Keratinocyte (primary cell): ENCODE measurements at regions not wholly inside any gene's neighbourhood (a gene's known extent, or its start where the extent isn't known, plus 50 kb on each side); places are given as distances from the start of the nearest gene placed in this dataset.
"Not testable (repeated sequence)": the region's sequence is repeated elsewhere in the genome, so short reads cannot be mapped to it uniquely, and the experiment has no call there.

Experiments
- DNase-seq: peaks from one replicate; pipeline ENCODE4 v3.0.0-alpha.2; 2011; ENCODE audit warnings: low read depth, missing footprints, low spot score
- FAIRE-seq: peaks from 2 replicates; lab custom pipeline; 2011; peaks lifted over from hg19 to GRCh38; lab: Jason Lieb, UNC
- H2AFZ ChIP-seq: 2 replicates; pipeline ENCODE4 v1.6.0; 2012; ENCODE audit warnings: low read length, control low read depth, inconsistent platforms; ENCODE audit not compliant: control insufficient read depth
- H3K27ac ChIP-seq: 2 replicates; pipeline ENCODE4 v1.5.1; 2011; ENCODE audit warnings: low read length; ENCODE audit not compliant: control insufficient read depth, insufficient read depth
- H3K27me3 ChIP-seq: 3 replicates; pipeline ENCODE4 v1.6.0; 2011; ENCODE audit warnings: low read length; ENCODE audit not compliant: control insufficient read depth, insufficient read depth; ENCODE audit errors: extremely low read depth
- H3K36me3 ChIP-seq, 2 experiments: 2 replicates in 1 of 2; 3 replicates in 1 of 2; pipeline ENCODE4 v1.5.1; 2011; ENCODE audit warnings: low read length in 2 of 2, mild to moderate bottlenecking in 1 of 2; ENCODE audit not compliant: control insufficient read depth in 2 of 2, insufficient read depth in 2 of 2; ENCODE audit errors: extremely low read depth in 1 of 2
- H3K4me1 ChIP-seq: 3 replicates; pipeline ENCODE4 v1.5.1; 2011; ENCODE audit warnings: low read length; ENCODE audit not compliant: control insufficient read depth, insufficient read depth; ENCODE audit errors: extremely low read depth
- H3K4me2 ChIP-seq: 3 replicates; pipeline ENCODE4 v1.6.0; 2011; ENCODE audit warnings: low read depth, low read length; ENCODE audit not compliant: control insufficient read depth, insufficient read depth; ENCODE audit errors: extremely low read depth
- H3K4me3 ChIP-seq, 3 experiments: fragments of 200-600 bp in 1 of 3; sonication (generic) in 1 of 3; 2 replicates in 2 of 3; 3 replicates in 1 of 3; pipeline ENCODE4 v1.5.1; 2011 to 2016; ENCODE audit warnings: low read length in 3 of 3, mild to moderate bottlenecking in 3 of 3, control low read depth in 2 of 3, inconsistent platforms in 1 of 3, low read depth in 1 of 3, mixed read lengths in 1 of 3, mixed run types in 1 of 3, moderate library complexity in 1 of 3; ENCODE audit not compliant: control insufficient read depth in 2 of 3, insufficient read depth in 2 of 3; ENCODE audit errors: extremely low read depth in 1 of 3
- H3K79me2 ChIP-seq: 2 replicates; pipeline ENCODE4 v1.6.0; 2012; ENCODE audit warnings: low read length; ENCODE audit not compliant: control insufficient read depth, insufficient read depth
- H3K9ac ChIP-seq: 3 replicates; pipeline ENCODE4 v1.6.0; 2011; ENCODE audit warnings: low read length; ENCODE audit not compliant: control insufficient read depth, insufficient read depth; ENCODE audit errors: extremely low read depth
- H3K9me1 ChIP-seq: 3 replicates; pipeline ENCODE4 v1.6.0; 2011; ENCODE audit warnings: low read length; ENCODE audit not compliant: control insufficient read depth, insufficient read depth; ENCODE audit errors: extremely low read depth
- H3K9me3 ChIP-seq: 2 replicates; pipeline ENCODE4 v1.5.1; 2012; ENCODE audit warnings: low read depth, low read length; ENCODE audit not compliant: control insufficient read depth
- H4K20me1 ChIP-seq: 3 replicates; pipeline ENCODE4 v1.6.0; 2011; ENCODE audit warnings: low read length; ENCODE audit not compliant: control insufficient read depth, insufficient read depth; ENCODE audit errors: extremely low read depth
- CTCF ChIP-seq, 3 experiments: IDR thresholded peaks in 1 of 3; conservative IDR thresholded peaks in 1 of 3; optimal IDR thresholded peaks in 1 of 3; 2 replicates in 2 of 3; 3 replicates in 1 of 3; pipeline versions ENCODE3 to v1.5.1; 2011; ENCODE audit warnings: low read length in 3 of 3, mild to moderate bottlenecking in 3 of 3, moderate library complexity in 2 of 3, control low read depth in 1 of 3, inconsistent platforms in 1 of 3; ENCODE audit not compliant: insufficient read depth in 2 of 3; ENCODE audit errors: extremely low read depth in 1 of 3
- EZH2 ChIP-seq: IDR thresholded peaks from one replicate; pipeline ENCODE4 v1.6.1; 2012; ENCODE audit warnings: inconsistent platforms, mild to moderate bottlenecking, low read length, moderate library complexity
- dilution Hi-C: fragments of 300-500 bp; cut with MboI; formaldehyde crosslinking; loops from one replicate; pipeline ENCODE4 v1.7.0; 2020; ENCODE audit warnings: low sequenced_read_pairs; ENCODE audit not compliant: extremely low pct_ligation_motif_present

GRCh38 chr4:125591290-125591689 lies 276.5 kb downstream of the FAT4 start:
- dilution Hi-C loops: no loop called here
- no peak overlapping the region for H2AFZ ChIP-seq

GRCh38 chr4:125594056-125594602 lies 279.4 kb downstream of the FAT4 start:
- no peak for FAIRE-seq
- H3K4me1 ChIP-seq: no peaks in the 10 kb centered on the region
- no peaks in the 10 kb centered on the region for H3K36me3 ChIP-seq
- no peaks in the 10 kb centered on the region for H3K27me3 ChIP-seq
- H3K4me3 ChIP-seq: no peak overlapping the region
- H3K9ac ChIP-seq: no peak overlapping the region
- no peak for DNase-seq
- no peak overlapping the region for H3K27ac ChIP-seq
- H3K4me2 ChIP-seq: no peak overlapping the region
- dilution Hi-C loops: no loop called here
- no peaks in the 10 kb centered on the region for H3K9me1 ChIP-seq
- H4K20me1 ChIP-seq: no peaks in the 10 kb centered on the region
- H2AFZ ChIP-seq: no peak overlapping the region
- no peak for TF ChIP-seq EZH2
- no peak for TF ChIP-seq CTCF (optimal IDR thresholded peaks at IDR 0.05 in 1 of 3, IDR thresholded peaks at IDR 0.05 in 1 of 3, conservative IDR thresholded peaks at IDR 0.05 in 1 of 3; ENCODE audit: extremely low read depth in 1 of 3, insufficient read depth in 2 of 3, low read length in 3 of 3)
- no peaks in the 10 kb centered on the region for H3K79me2 ChIP-seq
- no peaks in the 10 kb centered on the region for H3K9me3 ChIP-seq

More at GRCh38 chr4:125591290-125591689, 276.5 kb downstream of the FAT4 start:
- H4K20me1 ChIP-seq: no peaks in the 10 kb centered on the region
- no peaks in the 10 kb centered on the region for H3K9me3 ChIP-seq
- TF ChIP-seq EZH2 (no peak), CTCF (optimal IDR thresholded peaks at IDR 0.05 in 1 of 3, IDR thresholded peaks at IDR 0.05 in 1 of 3, conservative IDR thresholded peaks at IDR 0.05 in 1 of 3; ENCODE audit: extremely low read depth in 1 of 3, insufficient read depth in 2 of 3, low read length in 3 of 3) (no peak)
- DNase-seq (no peak), FAIRE-seq (no peak)
- no peaks in the 10 kb centered on the region for H3K79me2 ChIP-seq
- no peak overlapping the region for H3K4me2 ChIP-seq
- no peaks in the 10 kb centered on the region for H3K9me1 ChIP-seq
- H3K36me3 ChIP-seq: no peaks in the 10 kb centered on the region
- H3K4me3 ChIP-seq: no peak overlapping the region
- no peak overlapping the region for H3K27ac ChIP-seq
- no peak overlapping the region for H3K9ac ChIP-seq
- H3K27me3 ChIP-seq: no peaks in the 10 kb centered on the region
- H3K4me1 ChIP-seq: no peaks in the 10 kb centered on the region

- FAIRE-seq, dilution Hi-C loops: not testable (repeated sequence)
Observed at GRCh38 chr4:125605926-125606325, 291.2 kb downstream of the FAT4 start.

More at GRCh38 chr4:125605926-125606325, 291.2 kb downstream of the FAT4 start:
- H3K27me3 ChIP-seq, H2AFZ ChIP-seq, H4K20me1 ChIP-seq, H3K79me2 ChIP-seq, H3K9ac ChIP-seq, H3K27ac ChIP-seq, H3K4me3 ChIP-seq, H3K4me2 ChIP-seq, H3K9me3 ChIP-seq, H3K36me3 ChIP-seq, H3K4me1 ChIP-seq, DNase-seq, H3K9me1 ChIP-seq: not testable (repeated sequence)
